GM06990 (cell line): ENCODE measurements at regions not wholly inside any gene's neighbourhood (a gene's known extent, or its start where the extent isn't known, plus 50 kb on each side); places are given as distances from the start of the nearest gene placed in this dataset.

ENCODE experiments used
- DNase-seq: peaks from one replicate; pipeline ENCODE4 v3.0.0-alpha.2; 2011; ENCODE audit not compliant: insufficient read length; ENCODE audit errors: extremely low read depth
- H3K27me3 ChIP-seq: replicated peaks from 2 replicates; pipeline ENCODE4 v1.6.0; 2011; ENCODE audit warnings: low read length; ENCODE audit not compliant: control insufficient read depth, insufficient read depth
- H3K36me3 ChIP-seq: 2 replicates; pipeline ENCODE4 v1.5.1; 2011; ENCODE audit warnings: low read length; ENCODE audit not compliant: control insufficient read depth, insufficient read depth
- H3K4me3 ChIP-seq: replicated peaks from 2 replicates; pipeline ENCODE4 v1.5.1; 2011; ENCODE audit warnings: low read depth, mild to moderate bottlenecking, control low read depth, low read length
- TF ChIP-seq, protein P1 (sequence below): IDR thresholded peaks from 2 replicates; pipeline ENCODE4 v1.5.1; 2011; ENCODE audit warnings: low read length, control low read depth, mild to moderate bottlenecking, inconsistent platforms; ENCODE audit not compliant: insufficient read depth, poor library complexity, severe bottlenecking

- Histone ChIP-seq H3K36me3 (no peaks in the 10 kb centered on the region), H3K27me3 (no peaks in the 10 kb centered on the region), H3K4me3 (no peak overlapping the region)
- TF ChIP-seq, protein P1, sequence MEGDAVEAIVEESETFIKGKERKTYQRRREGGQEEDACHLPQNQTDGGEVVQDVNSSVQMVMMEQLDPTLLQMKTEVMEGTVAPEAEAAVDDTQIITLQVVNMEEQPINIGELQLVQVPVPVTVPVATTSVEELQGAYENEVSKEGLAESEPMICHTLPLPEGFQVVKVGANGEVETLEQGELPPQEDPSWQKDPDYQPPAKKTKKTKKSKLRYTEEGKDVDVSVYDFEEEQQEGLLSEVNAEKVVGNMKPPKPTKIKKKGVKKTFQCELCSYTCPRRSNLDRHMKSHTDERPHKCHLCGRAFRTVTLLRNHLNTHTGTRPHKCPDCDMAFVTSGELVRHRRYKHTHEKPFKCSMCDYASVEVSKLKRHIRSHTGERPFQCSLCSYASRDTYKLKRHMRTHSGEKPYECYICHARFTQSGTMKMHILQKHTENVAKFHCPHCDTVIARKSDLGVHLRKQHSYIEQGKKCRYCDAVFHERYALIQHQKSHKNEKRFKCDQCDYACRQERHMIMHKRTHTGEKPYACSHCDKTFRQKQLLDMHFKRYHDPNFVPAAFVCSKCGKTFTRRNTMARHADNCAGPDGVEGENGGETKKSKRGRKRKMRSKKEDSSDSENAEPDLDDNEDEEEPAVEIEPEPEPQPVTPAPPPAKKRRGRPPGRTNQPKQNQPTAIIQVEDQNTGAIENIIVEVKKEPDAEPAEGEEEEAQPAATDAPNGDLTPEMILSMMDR: no peak
- peak; percentile 12 for DNase-seq
Observed at GRCh38 chr1:90155721-90156487, 161.0 kb downstream of the ZNF326 start.

- TF ChIP-seq, protein P1: no peak
- Histone ChIP-seq H3K27me3 (no peaks in the 10 kb centered on the region), H3K36me3 (no peaks in the 10 kb centered on the region), H3K4me3 (no peak overlapping the region)
- no peak for DNase-seq
Observed at GRCh38 chr1:90154711-90155110, 159.8 kb downstream of the ZNF326 start.

- Histone ChIP-seq H3K36me3 (no peaks in the 10 kb centered on the region), H3K27me3 (no peaks in the 10 kb centered on the region), H3K4me3 (no peak overlapping the region)
- TF ChIP-seq, protein P1: no peak
- no peak for DNase-seq
Observed at GRCh38 chr1:90149101-90149500, 154.2 kb downstream of the ZNF326 start.

GRCh38 chr1:90147093-90147492 is 152.2 kb downstream of the ZNF326 start:
- Histone ChIP-seq H3K36me3 (no peaks in the 10 kb centered on the region), H3K27me3 (no peaks in the 10 kb centered on the region)
- DNase-seq: no peak

DNA sequence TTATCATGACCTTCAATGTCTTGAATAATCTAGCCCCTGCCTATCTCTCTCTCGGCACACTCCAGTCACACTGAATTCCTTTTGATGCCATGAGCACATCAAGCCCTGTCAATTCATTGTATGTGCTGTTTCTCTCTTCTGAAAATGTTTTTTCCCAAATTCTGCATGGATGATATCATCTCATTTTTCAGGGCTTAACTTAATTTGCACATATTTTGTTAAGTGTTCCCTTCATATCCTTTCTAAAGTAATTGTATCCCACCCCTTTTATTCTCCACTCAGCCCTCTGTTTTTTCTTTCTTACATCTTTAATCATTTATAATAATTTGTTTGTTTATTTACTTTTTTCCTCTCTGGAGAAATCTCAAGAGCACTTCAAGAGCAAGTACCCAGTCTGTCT is 149.9 kb downstream of the ZNF326 start:
- DNase-seq: no peak
- H3K27me3 ChIP-seq: no peaks in the 10 kb centered on the region
- H3K36me3 ChIP-seq: no peaks in the 10 kb centered on the region
- TF ChIP-seq, protein P1: no peak
- H3K4me3 ChIP-seq: no peak overlapping the region

More at GRCh38 chr1:90147093-90147492, 152.2 kb downstream of the ZNF326 start:
- H3K4me3 ChIP-seq: no peak overlapping the region
- TF ChIP-seq, protein P1: no peak
